Ovary (tissue), 7 donors: ENCODE measurements at regions not wholly inside any gene's neighbourhood (a gene's known extent, or its start where the extent isn't known, plus 50 kb on each side); places are given as distances from the start of the nearest gene placed in this dataset.

Experiments used
- DNase-seq, 5 donors: peaks; one replicate each; pipeline ENCODE4 v3.0.0-alpha.2; 2019 to 2020
- H3K27ac ChIP-seq, 2 donors: fragments of 200-600 bp; one replicate each; pipeline versions ENCODE4 v1.5.1 to v1.8.0; 2019 to 2022
- H3K27me3 ChIP-seq: fragments of 200-600 bp; one replicate; pipeline ENCODE4 v1.8.0; 2022
- H3K36me3 ChIP-seq: fragments of 200-600 bp; sonication (generic); one replicate; pipeline ENCODE4 v1.5.1; 2019
- H3K4me1 ChIP-seq: one replicate; pipeline ENCODE4 v1.8.1; 2013; ENCODE audit warnings: mild to moderate bottlenecking, moderate library complexity; ENCODE audit not compliant: insufficient read depth
- H3K4me3 ChIP-seq: fragments of 200-600 bp; sonication (generic); one replicate; pipeline ENCODE4 v1.5.1; 2017
- H3K9me3 ChIP-seq, 2 donors: fragments of 200-600 bp in 1 of 2; sonication (generic) in 1 of 2; one replicate each; pipeline versions ENCODE4 v1.5.1 to v1.8.1; 2013 to 2019; ENCODE audit warnings: mild to moderate bottlenecking in 1 of 2, moderate library complexity in 1 of 2
- EP300 ChIP-seq: sonication (generic); formaldehyde crosslinking; IDR thresholded peaks from one replicate; pipeline ENCODE4 v1.6.1; 2017; ENCODE audit warnings: antibody characterized with exemption
- POLR2A ChIP-seq: fragments of 450-650 bp; IDR thresholded peaks from one replicate; pipeline ENCODE4 v1.6.1; 2017; ENCODE audit warnings: antibody characterized with exemption, mild to moderate bottlenecking, moderate library complexity
- WGBS, 3 donors: extraction: QIAGEN DNeasy Blood & Tissue Kit in 1 of 3; methylation state at CpG; one replicate each; pipeline versions ENCODE4 v1.1.5 to v1.1.7; 2013 to 2017; 5-methylcytosine and 5-hydroxymethylcytosine counted together
- intact Hi-C, 4 donors: fragments of 100-400 bp; cut with DNase I; formaldehyde crosslinking; loops; one replicate each; pipeline versions ENCODE4 v1.11.0 to v1.15.1; 2022 to 2023
- TF ChIP-seq, protein P1 (sequence below), 3 donors: fragments of 450-650 bp in 2 of 3; fragments of 200-600 bp in 1 of 3; IDR thresholded peaks; one replicate each; pipeline versions ENCODE4 v1.5.1 to v1.8.0; 2016 to 2022; ENCODE audit warnings: antibody characterized with exemption in 3 of 3, mild to moderate bottlenecking in 1 of 3
- donor health status: DM: no; HTN: no; CAD: no; lungs with moderate emphysema.
- donor health status: DM: no; HTN: no; CAD: no.
- donor health status: Bipolar disorder and iron deficiency.
- donor health status: DM: no; HTN: no; CAD: no.
- donor health status: DM: yes; HTN: yes; CAD: no.

DNA sequence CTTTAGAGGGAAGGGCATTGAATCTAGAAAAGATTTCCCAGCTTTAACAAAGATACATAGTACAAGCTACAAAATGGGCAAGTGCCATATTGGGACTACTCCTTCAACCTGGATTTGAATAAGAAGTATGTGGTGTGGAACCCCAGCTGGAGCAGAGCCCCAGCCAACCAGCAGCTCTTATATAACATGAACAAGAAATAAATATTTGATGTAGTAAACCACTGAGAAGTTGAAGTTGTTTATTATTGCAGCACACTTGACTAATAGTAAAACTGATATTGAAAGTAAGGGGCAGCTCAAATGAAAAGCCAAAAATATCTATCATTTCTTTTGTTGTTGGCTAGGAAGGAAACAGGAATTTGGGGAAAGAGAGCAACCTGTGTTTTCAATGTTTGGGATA lies 701.8 kb downstream of the TMTC2 start:
- Histone ChIP-seq H3K27me3 (no peaks in the 10 kb centered on the region), H3K4me3 (no peak overlapping the region), H3K36me3 (no peaks in the 10 kb centered on the region), H3K4me1 (no peaks in the 10 kb centered on the region), H3K9me3 (no peaks in the 10 kb centered on the region), H3K27ac (no peak overlapping the region)
- DNase-seq = no peak
- no peak for TF ChIP-seq EP300
- TF ChIP-seq, protein P1, sequence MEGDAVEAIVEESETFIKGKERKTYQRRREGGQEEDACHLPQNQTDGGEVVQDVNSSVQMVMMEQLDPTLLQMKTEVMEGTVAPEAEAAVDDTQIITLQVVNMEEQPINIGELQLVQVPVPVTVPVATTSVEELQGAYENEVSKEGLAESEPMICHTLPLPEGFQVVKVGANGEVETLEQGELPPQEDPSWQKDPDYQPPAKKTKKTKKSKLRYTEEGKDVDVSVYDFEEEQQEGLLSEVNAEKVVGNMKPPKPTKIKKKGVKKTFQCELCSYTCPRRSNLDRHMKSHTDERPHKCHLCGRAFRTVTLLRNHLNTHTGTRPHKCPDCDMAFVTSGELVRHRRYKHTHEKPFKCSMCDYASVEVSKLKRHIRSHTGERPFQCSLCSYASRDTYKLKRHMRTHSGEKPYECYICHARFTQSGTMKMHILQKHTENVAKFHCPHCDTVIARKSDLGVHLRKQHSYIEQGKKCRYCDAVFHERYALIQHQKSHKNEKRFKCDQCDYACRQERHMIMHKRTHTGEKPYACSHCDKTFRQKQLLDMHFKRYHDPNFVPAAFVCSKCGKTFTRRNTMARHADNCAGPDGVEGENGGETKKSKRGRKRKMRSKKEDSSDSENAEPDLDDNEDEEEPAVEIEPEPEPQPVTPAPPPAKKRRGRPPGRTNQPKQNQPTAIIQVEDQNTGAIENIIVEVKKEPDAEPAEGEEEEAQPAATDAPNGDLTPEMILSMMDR (IDR thresholded peaks at IDR 0.05) = no peak
- intact Hi-C loops = no loop called here

DNA sequence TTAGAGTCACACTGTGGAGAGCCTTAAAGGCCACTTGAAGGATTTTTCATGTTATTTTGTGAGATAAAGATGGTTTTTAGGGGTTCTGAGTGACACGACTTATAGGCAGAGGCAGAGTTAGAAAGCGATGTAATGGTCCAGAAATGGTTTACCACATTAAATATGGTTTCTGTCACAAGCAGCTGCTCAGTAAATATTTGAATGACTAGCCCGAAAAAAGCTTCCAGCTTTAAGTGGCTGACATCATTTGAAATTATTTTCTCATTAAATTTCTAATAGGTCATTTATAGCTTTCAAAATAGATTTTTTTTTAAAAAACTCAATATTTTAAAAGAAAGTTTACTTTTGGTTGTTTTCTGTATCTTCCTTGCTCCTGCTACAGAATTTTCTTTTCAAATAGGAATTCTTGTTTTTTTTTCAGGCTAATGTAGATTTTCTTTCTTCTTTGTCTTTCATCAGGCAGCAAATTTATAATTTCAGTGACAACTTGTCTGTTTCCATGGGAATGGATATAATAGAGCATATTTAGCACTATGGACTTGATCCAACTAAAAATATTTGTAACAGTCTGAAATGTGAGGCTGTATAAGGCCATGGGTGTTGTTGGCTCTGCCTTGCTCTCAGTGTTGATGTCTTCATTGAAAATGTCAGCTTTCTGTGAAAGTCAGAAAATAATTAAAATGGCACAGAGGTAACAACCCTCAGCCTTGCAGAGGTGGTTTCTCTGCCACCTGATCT lies 700.0 kb downstream of the TMTC2 start:
- Histone ChIP-seq H3K27ac (no peak overlapping the region), H3K4me1 (no peaks in the 10 kb centered on the region), H3K27me3 (no peaks in the 10 kb centered on the region), H3K4me3 (no peak overlapping the region), H3K36me3 (no peaks in the 10 kb centered on the region), H3K9me3 (no peaks in the 10 kb centered on the region)
- 73 to 75% (median 73%) methylated on average over 3 of the region's 3 CpGs for WGBS, 3 donors
- intact Hi-C loops = no loop called here
- TF ChIP-seq, protein P1 (IDR thresholded peaks at IDR 0.05) = no peak
- TF ChIP-seq EP300 = no peak
- no peak for TF ChIP-seq POLR2A
- no peak for DNase-seq

DNA sequence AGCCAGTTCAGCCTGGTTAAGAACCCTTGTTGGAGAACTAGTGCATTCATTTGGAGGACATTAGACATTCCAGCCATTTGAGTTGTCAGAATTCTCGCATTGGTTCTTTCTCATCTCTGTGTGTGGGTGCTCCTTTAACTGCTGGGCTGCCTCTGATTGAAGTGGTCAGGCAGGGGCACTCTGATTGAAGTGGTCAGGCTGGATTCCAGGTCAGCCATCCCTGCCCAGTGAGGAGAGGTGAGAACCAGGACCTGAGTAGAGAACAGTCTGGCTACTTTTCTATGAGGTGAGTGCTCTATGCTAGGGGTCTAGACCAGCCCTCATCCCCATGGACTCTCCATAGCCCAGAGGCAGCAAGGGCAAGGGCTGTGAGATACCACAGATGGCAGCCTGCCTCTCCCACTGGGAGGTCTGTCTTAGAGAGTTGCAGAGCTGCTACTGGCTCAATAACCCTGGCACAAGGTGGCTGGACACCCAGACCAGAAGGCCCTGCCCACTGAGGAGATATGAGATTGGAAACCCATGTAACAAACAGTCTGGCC lies 691.6 kb downstream of the TMTC2 start:
- TF ChIP-seq EP300 (no peak), POLR2A (no peak)
- TF ChIP-seq, protein P1 (IDR thresholded peaks at IDR 0.05) = no peak
- no peak overlapping the region for H3K27ac ChIP-seq
- H3K4me1 ChIP-seq = no peaks in the 10 kb centered on the region
- no peaks in the 10 kb centered on the region for H3K9me3 ChIP-seq
- no peak for DNase-seq
- H3K27me3 ChIP-seq = no peaks in the 10 kb centered on the region
- H3K4me3 ChIP-seq = no peak overlapping the region
- no peaks in the 10 kb centered on the region for H3K36me3 ChIP-seq
- intact Hi-C loops = no loop called here
- WGBS, 3 donors = 79 to 92% (median 91%) methylated on average over 1 of the region's 1 CpG

DNA sequence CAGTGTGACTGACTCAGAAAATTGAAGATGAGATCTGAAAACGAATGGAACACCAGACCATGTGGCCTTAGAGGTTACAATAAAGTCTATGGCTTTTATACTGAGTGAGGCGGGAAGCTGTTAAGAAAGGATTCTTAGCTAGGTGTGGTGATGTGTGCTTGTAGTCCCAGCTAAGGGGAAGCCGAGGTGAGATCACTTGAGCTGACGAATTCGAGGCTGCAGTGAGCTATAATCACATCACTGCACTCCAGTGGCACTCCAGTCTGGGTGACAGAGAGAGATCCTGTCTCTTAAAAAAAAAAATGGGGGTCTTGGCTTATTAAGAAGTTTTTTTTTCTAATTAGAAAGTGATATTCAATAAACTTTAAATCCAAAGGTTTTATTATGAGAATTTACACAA lies 678.6 kb downstream of the TMTC2 start:
- Histone ChIP-seq H3K4me3 (no peak overlapping the region), H3K27me3 (no peaks in the 10 kb centered on the region), H3K36me3 (no peaks in the 10 kb centered on the region), H3K4me1 (no peaks in the 10 kb centered on the region), H3K27ac (no peak overlapping the region), H3K9me3 (no peaks in the 10 kb centered on the region)
- intact Hi-C loops = no loop called here
- TF ChIP-seq, protein P1 (IDR thresholded peaks at IDR 0.05) = no peak
- no peak for TF ChIP-seq EP300
- 74 to 88% (median 80%) methylated on average over 5 of the region's 5 CpGs for WGBS, 3 donors
- DNase-seq = no peak
